GM12874 (cell line): ENCODE measurements at regions not wholly inside any gene's neighbourhood (a gene's known extent, or its start where the extent isn't known, plus 50 kb on each side); places are given as distances from the start of the nearest gene placed in this dataset.
A peak's percentile ranks its signal among the peaks of the same experiment; 100 is the strongest.

ENCODE experiments used
- CTCF ChIP-seq: IDR thresholded peaks from 2 replicates; pipeline ENCODE4 v1.5.1; 2011; ENCODE audit warnings: low read depth, mild to moderate bottlenecking, control low read depth, low read length, moderate library complexity; ENCODE audit not compliant: insufficient read depth

- peak; percentile 72 for TF ChIP-seq CTCF
Measured at GRCh38 chr15:92714477-92715401, 59.2 kb upstream of the FAM174B start.

GRCh38 chr15:92715758-92716157 is 60.2 kb upstream of the FAM174B start:
- TF ChIP-seq CTCF, result no peak

GRCh38 chr15:92719021-92719420 is 63.4 kb upstream of the FAM174B start:
- no peak for TF ChIP-seq CTCF

- TF ChIP-seq CTCF, result no peak
Measured at GRCh38 chr15:92724144-92724543, 68.6 kb upstream of the FAM174B start.

- no peak for TF ChIP-seq CTCF
Measured at GRCh38 chr15:92725171-92725570, 69.6 kb upstream of the FAM174B start.

GRCh38 chr15:92728266-92728665 is 72.7 kb upstream of the FAM174B start:
- no peak for TF ChIP-seq CTCF

- TF ChIP-seq CTCF, result no peak
Measured at GRCh38 chr15:92733090-92733933, 77.7 kb upstream of the FAM174B start.
